NCI-H2029 treated with DMSO at 0.1 percent for 48 hours (cell line): ENCODE measurements at regions not wholly inside any gene's neighbourhood (a gene's known extent, or its start where the extent isn't known, plus 50 kb on each side); places are given as distances from the start of the nearest gene placed in this dataset.

ENCODE experiments used
- DNase-seq: peaks from one replicate; lab custom pipeline; 2025; lab: John Stamatoyannopoulos, UW

- DNase-seq, result no peak
Measured at GRCh38 chr1:81489372-81489934, 311.3 kb upstream of the ADGRL2 start.

GRCh38 chr1:81484284-81484683, 316.4 kb upstream of the ADGRL2 start:
- no peak for DNase-seq

GRCh38 chr1:81478219-81478618, 322.5 kb upstream of the ADGRL2 start:
- no peak for DNase-seq

GRCh38 chr1:81477710-81478109, 323.0 kb upstream of the ADGRL2 start:
- no peak for DNase-seq

GRCh38 chr1:81472387-81472786, 328.3 kb upstream of the ADGRL2 start:
- DNase-seq, result no peak

- no peak for DNase-seq
Measured at GRCh38 chr1:81471255-81471654, 329.5 kb upstream of the ADGRL2 start.

- DNase-seq, result no peak
Measured at GRCh38 chr1:81470275-81470674, 330.5 kb upstream of the ADGRL2 start.

GRCh38 chr1:81467383-81467782, 333.4 kb upstream of the ADGRL2 start:
- no peak for DNase-seq

- no peak for DNase-seq
Measured at GRCh38 chr1:81466961-81467360, 333.8 kb upstream of the ADGRL2 start.

- no peak for DNase-seq
Measured at GRCh38 chr1:81463936-81464837, 336.5 kb upstream of the ADGRL2 start.

- no peak for DNase-seq
Measured at GRCh38 chr1:81459043-81459442, 341.7 kb upstream of the ADGRL2 start.

GRCh38 chr1:81458186-81458585, 342.5 kb upstream of the ADGRL2 start:
- DNase-seq, result no peak

GRCh38 chr1:81455481-81455880, 345.3 kb upstream of the ADGRL2 start:
- DNase-seq, result no peak

- DNase-seq, result no peak
Measured at GRCh38 chr1:81453971-81454370, 346.8 kb upstream of the ADGRL2 start.

GRCh38 chr1:81453367-81453703, 347.4 kb upstream of the ADGRL2 start:
- DNase-seq, result no peak

- no peak for DNase-seq
Measured at GRCh38 chr1:81452693-81453366, 347.9 kb upstream of the ADGRL2 start.

- no peak for DNase-seq
Measured at GRCh38 chr1:81449786-81450185, 350.9 kb upstream of the ADGRL2 start.

GRCh38 chr1:81446000-81446669, 354.6 kb upstream of the ADGRL2 start:
- DNase-seq, result peak; percentile 70

- DNase-seq, result no peak
Measured at GRCh38 chr1:81443288-81443687, 357.4 kb upstream of the ADGRL2 start.

GRCh38 chr1:81439046-81439823, 361.5 kb upstream of the ADGRL2 start:
- no peak for DNase-seq

GRCh38 chr1:81437649-81438048, 363.1 kb upstream of the ADGRL2 start:
- DNase-seq, result no peak

- no peak for DNase-seq
Measured at GRCh38 chr1:81437213-81437612, 363.5 kb upstream of the ADGRL2 start.
